Activated T-helper 2 cell treated with anti-CD3 and anti-CD28 coated beads, Interferon-gamma antibody, Interleukin-2, Interleukin-4, amounts not matched to agents 10 μg/mL and 5 μg/mL and 100 μg/mL, durations not matched to agents 14 hours and 24 hours and 36 hours (primary cell): ENCODE measurements at regions not wholly inside any gene's neighbourhood (a gene's known extent, or its start where the extent isn't known, plus 50 kb on each side); places are given as distances from the start of the nearest gene placed in this dataset.

Experiments used
- DNase-seq: peaks from one replicate; pipeline ENCODE4 v3.0.0; 2021; ENCODE audit warnings: low spot score
- H3K27ac Mint-ChIP-seq: one replicate; pipeline ENCODE4 v1.8.0; 2021; ENCODE audit warnings: mixed read lengths
- H3K27me3 Mint-ChIP-seq: one replicate; pipeline ENCODE4 v1.8.0; 2021; ENCODE audit warnings: low read depth, mixed read lengths
- H3K36me3 Mint-ChIP-seq: one replicate; pipeline ENCODE4 v1.8.0; 2021; ENCODE audit warnings: low read depth, mixed read lengths
- H3K4me1 Mint-ChIP-seq: one replicate; pipeline ENCODE4 v1.8.0; 2021; ENCODE audit warnings: low read depth, mixed read lengths
- H3K4me3 Mint-ChIP-seq: one replicate; pipeline ENCODE4 v1.8.0; 2021; ENCODE audit warnings: low read depth, mild to moderate bottlenecking, moderate library complexity, mixed read lengths
- H3K9me3 Mint-ChIP-seq: one replicate; pipeline ENCODE4 v1.8.0; 2021; ENCODE audit warnings: mixed read lengths
- intact Hi-C: fragments of 100-400 bp; cut with micrococcal nuclease; formaldehyde crosslinking; loops from one replicate; pipeline ENCODE4 v1.15.1; 2023

DNA sequence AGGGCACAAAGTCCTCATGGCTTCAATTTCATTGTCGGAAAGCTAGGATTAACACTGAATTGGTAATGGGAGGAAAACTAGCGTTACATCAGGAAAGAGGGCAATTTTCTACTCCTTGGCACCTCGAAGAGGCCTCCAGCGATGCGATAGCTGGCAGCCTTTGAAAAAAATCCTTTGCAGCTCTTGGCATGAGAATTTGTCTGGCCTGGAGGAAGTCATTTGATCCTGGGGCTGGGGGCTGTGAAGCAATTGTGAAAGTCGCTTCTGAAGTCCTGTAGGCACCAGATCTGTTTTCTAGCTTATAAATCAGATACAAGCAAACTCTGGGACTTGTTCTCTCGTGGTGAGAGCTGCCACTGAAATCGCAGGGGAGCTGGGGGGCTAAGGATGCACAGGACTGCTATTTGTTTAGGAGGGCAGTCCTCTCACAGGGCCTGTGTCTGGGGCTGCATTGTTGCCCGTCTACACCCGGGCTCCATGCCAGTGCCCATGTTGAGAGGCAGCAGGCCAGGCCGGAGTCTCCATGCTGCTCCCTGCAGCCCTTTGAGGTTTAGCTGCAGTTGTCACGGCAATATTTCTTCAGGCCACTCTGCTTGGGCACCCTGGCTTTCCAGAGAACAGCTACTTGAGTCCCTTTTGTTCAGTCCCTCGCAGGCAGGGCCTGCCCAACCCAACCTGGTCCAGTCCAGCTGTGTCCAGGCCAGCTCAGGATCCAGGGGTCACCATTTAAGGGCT, 206.8 kb upstream of the LYZL1 start:
- Mint-ChIP-seq H3K36me3 (no peaks in the 10 kb centered on the region), H3K9me3 (no peaks in the 10 kb centered on the region)

DNA sequence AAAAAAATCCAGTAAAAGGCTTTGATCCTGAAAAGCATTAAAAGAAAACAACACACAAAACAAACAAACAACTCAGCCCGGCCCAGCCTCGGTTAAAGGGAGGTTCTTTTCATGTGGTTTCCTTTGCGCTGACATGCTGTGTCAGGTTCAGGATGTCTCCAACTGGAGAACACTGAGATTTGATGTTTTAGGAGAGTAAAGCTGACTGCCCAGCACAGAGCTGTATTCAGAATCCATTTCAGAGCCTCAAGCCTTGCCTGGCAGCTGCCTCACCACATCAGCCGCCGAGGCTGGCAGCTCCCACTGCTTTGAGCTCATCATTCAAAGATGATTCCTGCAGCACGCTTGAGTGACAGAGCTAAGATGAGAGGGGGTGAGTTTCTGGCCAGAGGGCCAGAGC, 205.8 kb upstream of the LYZL1 start:
- Mint-ChIP-seq H3K4me3 (no peak overlapping the region), H3K36me3 (no peaks in the 10 kb centered on the region), H3K27ac (no peak overlapping the region), H3K9me3 (no peaks in the 10 kb centered on the region), H3K4me1 (no peaks in the 10 kb centered on the region), H3K27me3 (no peaks in the 10 kb centered on the region)
- no peak for DNase-seq
- intact Hi-C loops, result no loop called here

More for the DNA sequence above, 206.8 kb upstream of the LYZL1 start:
- no peak overlapping the region for H3K27ac Mint-ChIP-seq
- H3K4me3 Mint-ChIP-seq, result no peak overlapping the region
- intact Hi-C loops, result no loop called here
- H3K4me1 Mint-ChIP-seq, result no peaks in the 10 kb centered on the region
- H3K27me3 Mint-ChIP-seq, result no peaks in the 10 kb centered on the region
- no peak for DNase-seq

DNA sequence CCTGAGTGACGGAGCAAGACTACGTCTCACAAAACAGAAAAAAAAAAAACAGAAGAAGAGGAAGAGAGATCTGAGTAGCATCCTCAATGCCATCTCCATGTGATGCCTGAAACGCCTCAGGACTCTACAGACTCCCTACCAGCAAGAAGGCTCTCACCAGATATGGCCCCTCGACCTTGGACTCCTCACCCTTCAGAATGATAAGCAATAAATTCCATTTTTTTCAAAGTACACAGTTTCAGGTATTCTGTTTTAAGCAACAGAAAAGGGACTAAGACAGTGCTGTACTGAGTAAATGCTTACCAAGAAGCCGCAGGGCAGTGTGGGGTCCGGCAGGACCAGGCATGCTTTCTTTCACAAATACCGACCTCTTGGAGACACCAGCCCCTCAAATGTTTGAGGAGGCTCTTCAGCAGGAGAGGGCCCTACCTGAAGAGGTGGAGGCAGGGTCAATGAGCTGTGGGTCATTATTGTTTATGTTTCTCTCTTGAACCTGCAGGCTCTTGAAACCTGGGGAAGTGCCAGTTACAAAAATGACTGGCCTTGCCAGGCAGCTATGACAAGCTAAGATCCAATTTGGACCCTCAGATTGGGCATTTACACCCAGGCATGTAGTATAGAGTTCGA, 204.1 kb upstream of the LYZL1 start:
- intact Hi-C loops, result no loop called here
- no peak overlapping the region for H3K4me3 Mint-ChIP-seq
- no peak for DNase-seq
- H3K27ac Mint-ChIP-seq, result no peak overlapping the region
- H3K4me1 Mint-ChIP-seq, result no peaks in the 10 kb centered on the region
- no peaks in the 10 kb centered on the region for H3K27me3 Mint-ChIP-seq
- H3K9me3 Mint-ChIP-seq, result no peaks in the 10 kb centered on the region
- no peaks in the 10 kb centered on the region for H3K36me3 Mint-ChIP-seq

DNA sequence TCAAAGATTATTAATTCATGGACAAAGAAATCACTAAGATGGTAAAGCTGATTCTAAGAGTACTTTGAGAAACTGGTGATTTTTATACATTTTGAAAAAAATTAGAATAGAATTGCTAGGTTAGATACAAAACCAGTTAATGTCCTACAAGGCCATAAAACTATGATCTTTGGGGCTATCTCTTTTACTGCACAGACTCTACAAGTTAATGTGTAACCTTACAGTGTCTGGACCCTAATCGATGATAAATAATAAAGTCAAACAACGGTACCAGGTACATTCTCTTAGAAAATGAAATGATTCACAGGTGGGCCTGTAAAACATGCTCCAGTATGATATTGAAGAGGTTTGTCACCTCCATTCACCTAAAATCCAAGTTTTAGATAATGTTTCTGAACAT, 199.8 kb upstream of the LYZL1 start:
- no peak for DNase-seq
- H3K9me3 Mint-ChIP-seq, result no peaks in the 10 kb centered on the region
- intact Hi-C loops, result no loop called here
- H3K4me3 Mint-ChIP-seq, result no peak overlapping the region
- H3K36me3 Mint-ChIP-seq, result no peaks in the 10 kb centered on the region
- H3K27ac Mint-ChIP-seq, result no peak overlapping the region
- H3K4me1 Mint-ChIP-seq, result no peaks in the 10 kb centered on the region
- no peaks in the 10 kb centered on the region for H3K27me3 Mint-ChIP-seq

DNA sequence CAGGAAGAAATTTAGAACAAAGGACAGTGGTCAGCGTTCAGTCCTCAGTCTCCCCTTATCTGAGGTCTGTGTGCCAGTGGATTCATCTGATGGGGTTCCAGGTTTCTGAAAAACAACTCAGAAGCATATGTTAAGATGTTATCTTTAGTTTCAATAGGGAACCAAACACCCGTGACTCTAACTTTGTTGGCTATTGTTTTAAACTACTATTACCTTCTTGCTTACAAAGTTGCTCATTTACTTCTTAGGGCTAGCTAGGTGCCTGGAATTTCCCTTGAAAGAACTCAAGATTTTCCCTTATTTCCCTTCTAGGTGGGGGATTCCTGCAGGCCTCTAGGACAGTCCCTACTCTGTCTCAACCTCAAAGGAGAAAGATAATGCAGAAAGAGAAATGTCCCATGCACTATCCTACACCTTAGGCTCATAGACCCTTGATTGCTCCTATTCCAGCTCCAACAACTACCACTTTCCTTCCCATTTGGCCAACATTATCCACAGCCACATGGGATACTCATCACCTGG, 192.5 kb upstream of the LYZL1 start:
- no peak overlapping the region for H3K4me3 Mint-ChIP-seq
- no peak overlapping the region for H3K27ac Mint-ChIP-seq
- no peaks in the 10 kb centered on the region for H3K36me3 Mint-ChIP-seq
- no peak for DNase-seq
- intact Hi-C loops, result no loop called here
- no peaks in the 10 kb centered on the region for H3K9me3 Mint-ChIP-seq
- no peaks in the 10 kb centered on the region for H3K4me1 Mint-ChIP-seq
- H3K27me3 Mint-ChIP-seq, result no peaks in the 10 kb centered on the region

DNA sequence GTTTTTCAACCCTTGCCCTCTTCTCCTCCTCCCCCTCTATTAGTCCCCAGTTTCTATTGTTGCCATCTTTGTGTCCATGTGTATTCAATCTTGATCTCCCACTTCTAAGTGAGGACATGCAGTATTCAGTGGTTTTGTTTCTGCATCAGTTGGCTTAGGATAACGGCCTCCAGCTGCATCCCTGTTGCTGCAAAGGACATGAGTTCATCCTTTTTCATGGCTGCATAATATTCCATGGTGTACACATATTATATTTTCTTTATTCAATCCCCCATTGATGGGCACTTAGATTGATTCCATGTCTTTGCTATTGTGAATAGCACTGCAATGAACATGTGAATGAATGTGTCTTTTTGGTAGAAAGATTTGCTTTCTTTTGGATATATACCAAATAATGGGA, 190.4 kb upstream of the LYZL1 start:
- H3K4me1 Mint-ChIP-seq, result no peaks in the 10 kb centered on the region
- H3K27me3 Mint-ChIP-seq, result no peaks in the 10 kb centered on the region
- no peak for DNase-seq
- H3K4me3 Mint-ChIP-seq, result no peak overlapping the region
- no peak overlapping the region for H3K27ac Mint-ChIP-seq
- intact Hi-C loops, result no loop called here
- no peaks in the 10 kb centered on the region for H3K9me3 Mint-ChIP-seq
- no peaks in the 10 kb centered on the region for H3K36me3 Mint-ChIP-seq

DNA sequence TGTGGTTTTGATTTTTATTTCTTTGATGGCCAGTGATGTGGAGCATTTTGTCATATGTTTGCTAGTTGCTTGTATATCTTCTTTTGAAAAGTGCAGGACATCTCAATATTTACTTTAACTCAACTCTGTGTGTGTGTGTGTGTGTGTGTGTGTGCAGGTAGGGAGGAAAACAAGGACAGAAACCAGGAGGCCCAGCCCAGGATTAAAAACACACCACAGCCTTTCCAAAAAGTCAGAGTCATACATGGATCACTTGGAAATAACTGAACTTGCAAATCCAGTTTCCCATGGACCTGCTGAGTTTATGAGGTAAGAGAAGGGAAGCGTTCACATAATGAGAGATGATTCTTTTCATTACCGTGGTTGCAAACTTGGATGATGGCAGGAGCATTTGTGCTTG, 189.9 kb upstream of the LYZL1 start:
- H3K4me3 Mint-ChIP-seq, result no peak overlapping the region
- no peaks in the 10 kb centered on the region for H3K9me3 Mint-ChIP-seq
- no peaks in the 10 kb centered on the region for H3K27me3 Mint-ChIP-seq
- no peaks in the 10 kb centered on the region for H3K36me3 Mint-ChIP-seq
- no peaks in the 10 kb centered on the region for H3K4me1 Mint-ChIP-seq
- intact Hi-C loops, result no loop called here
- H3K27ac Mint-ChIP-seq, result no peak overlapping the region
- DNase-seq, result no peak

DNA sequence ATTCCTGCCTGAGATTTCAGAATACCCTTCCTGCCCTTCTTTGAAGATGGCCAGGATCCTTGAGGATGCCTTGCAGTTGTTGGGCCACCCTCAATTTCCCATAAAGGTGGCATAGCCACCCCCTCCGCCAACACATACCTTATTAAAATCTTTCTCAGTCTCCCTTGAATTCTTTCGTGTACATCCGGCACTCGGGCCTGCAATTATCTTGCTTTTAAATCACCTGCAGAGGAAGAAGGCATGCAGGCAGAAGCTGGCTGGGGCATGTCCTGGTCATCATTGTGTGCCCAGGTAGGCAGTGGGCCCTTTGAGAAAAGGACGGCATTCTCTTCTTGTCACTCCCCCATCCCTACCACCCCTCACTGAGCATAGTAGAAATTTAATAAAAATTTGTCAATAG, 189.5 kb upstream of the LYZL1 start:
- intact Hi-C loops, result no loop called here
- Mint-ChIP-seq H3K27ac (no peak overlapping the region), H3K4me1 (no peaks in the 10 kb centered on the region), H3K36me3 (no peaks in the 10 kb centered on the region), H3K27me3 (no peaks in the 10 kb centered on the region), H3K4me3 (no peak overlapping the region), H3K9me3 (no peaks in the 10 kb centered on the region)
- DNase-seq, result no peak

DNA sequence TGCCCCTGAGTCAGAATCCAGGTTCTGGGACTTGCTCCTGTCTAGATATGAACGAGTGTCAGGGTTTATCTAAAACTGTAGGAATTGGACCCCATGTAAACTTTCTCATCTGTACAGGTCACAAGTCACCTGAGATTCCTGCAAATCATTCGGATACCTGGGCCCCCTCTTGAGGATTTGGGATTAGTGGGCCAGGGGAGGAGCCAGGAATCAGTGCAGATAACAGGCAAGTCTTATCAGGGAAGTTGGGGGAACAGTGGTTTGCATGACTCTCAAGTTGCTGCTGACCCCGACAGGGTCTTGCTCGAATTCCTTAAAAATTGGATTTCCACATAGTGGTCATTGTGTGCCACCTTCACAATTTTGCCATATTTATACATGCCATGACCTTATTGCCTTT, 188.4 kb upstream of the LYZL1 start:
- no peaks in the 10 kb centered on the region for H3K36me3 Mint-ChIP-seq
- no peaks in the 10 kb centered on the region for H3K9me3 Mint-ChIP-seq
- H3K27me3 Mint-ChIP-seq, result no peaks in the 10 kb centered on the region
- intact Hi-C loops, result no loop called here
- no peak overlapping the region for H3K27ac Mint-ChIP-seq
- DNase-seq, result no peak
- H3K4me1 Mint-ChIP-seq, result no peaks in the 10 kb centered on the region
- H3K4me3 Mint-ChIP-seq, result no peak overlapping the region

DNA sequence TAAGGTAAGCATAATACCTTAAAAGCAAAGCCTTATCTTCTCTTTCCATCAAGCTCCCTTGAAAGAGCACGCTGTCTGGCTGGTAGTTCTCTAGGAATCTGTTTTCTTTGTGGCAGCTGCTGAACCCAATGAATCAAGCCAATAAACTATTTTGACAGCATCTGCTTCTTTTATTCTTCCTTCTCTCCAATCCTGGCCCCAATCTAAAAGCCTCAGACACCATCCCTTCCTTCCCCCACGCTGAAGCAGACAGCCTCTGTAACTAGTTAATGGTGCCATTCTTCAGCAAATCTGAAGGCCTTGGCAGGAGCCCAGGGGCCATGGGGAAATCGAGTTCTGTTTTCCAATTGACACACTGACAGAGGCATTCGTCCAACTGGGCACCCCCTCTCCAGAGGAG, 186.6 kb upstream of the LYZL1 start:
- Mint-ChIP-seq H3K27ac (no peak overlapping the region), H3K27me3 (no peaks in the 10 kb centered on the region), H3K4me1 (no peaks in the 10 kb centered on the region), H3K36me3 (no peaks in the 10 kb centered on the region), H3K4me3 (no peak overlapping the region), H3K9me3 (no peaks in the 10 kb centered on the region)
- intact Hi-C loops, result no loop called here
- no peak for DNase-seq

DNA sequence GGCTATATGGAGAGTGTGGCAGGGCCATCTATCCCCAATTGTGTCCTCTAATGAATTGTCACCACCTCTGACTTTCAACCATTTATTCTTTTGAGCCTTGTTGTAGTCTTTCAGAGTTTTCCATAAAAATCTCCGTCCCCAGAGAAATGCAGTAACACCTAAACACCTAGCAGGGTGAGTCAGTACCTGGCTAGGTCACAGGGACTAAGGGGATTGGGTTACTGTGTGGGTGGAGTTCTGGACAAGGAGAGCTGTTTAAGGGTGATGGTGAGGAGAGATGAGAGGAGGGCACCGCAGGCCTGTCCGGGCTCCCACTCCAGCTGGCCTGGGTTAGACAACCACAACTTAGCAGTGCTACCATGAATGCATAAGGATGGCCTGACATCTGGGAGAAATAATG, 186.2 kb upstream of the LYZL1 start:
- intact Hi-C loops, result no loop called here
- Mint-ChIP-seq H3K36me3 (no peaks in the 10 kb centered on the region), H3K9me3 (no peaks in the 10 kb centered on the region), H3K27me3 (no peaks in the 10 kb centered on the region), H3K4me1 (no peaks in the 10 kb centered on the region), H3K27ac (no peak overlapping the region), H3K4me3 (no peak overlapping the region)
- DNase-seq, result no peak

DNA sequence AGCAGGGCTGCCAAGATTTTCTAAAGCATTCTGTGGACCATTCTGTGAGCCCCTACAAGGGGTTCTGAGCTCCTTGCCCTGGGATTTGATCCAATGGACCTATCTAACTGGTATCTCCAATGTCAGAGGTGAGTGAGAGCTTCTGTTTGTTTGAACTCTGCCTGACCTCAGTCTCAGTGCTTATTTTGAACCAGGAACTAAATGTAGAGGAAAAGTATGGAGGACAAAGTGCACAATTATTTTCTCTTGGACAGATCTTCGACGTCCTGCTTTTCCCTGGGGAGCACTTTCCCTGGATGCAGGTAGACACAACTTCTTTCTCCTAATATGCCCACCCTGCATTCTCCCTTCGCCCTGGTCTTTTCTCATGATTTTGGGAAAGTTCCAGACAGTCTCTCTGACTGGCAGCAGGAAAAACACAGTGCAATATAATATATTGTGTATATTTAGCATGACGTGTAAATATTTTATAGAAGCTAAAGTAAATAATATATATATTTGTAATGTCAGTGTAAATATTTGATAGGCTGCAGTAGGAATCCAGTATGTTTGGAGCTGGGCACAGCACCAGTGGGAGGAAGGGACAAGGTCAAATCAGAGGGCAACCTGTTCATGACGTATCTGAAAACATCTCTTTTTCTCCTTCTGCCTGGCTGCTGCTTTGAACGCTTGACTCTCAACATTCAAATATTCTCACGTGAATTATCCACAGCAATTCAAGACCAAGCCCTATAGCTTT, 184.0 kb upstream of the LYZL1 start:
- no peak for DNase-seq
- intact Hi-C loops, result no loop called here
- Mint-ChIP-seq H3K4me1 (no peaks in the 10 kb centered on the region), H3K36me3 (no peaks in the 10 kb centered on the region), H3K4me3 (no peak overlapping the region), H3K27ac (no peak overlapping the region), H3K27me3 (no peaks in the 10 kb centered on the region), H3K9me3 (no peaks in the 10 kb centered on the region)

DNA sequence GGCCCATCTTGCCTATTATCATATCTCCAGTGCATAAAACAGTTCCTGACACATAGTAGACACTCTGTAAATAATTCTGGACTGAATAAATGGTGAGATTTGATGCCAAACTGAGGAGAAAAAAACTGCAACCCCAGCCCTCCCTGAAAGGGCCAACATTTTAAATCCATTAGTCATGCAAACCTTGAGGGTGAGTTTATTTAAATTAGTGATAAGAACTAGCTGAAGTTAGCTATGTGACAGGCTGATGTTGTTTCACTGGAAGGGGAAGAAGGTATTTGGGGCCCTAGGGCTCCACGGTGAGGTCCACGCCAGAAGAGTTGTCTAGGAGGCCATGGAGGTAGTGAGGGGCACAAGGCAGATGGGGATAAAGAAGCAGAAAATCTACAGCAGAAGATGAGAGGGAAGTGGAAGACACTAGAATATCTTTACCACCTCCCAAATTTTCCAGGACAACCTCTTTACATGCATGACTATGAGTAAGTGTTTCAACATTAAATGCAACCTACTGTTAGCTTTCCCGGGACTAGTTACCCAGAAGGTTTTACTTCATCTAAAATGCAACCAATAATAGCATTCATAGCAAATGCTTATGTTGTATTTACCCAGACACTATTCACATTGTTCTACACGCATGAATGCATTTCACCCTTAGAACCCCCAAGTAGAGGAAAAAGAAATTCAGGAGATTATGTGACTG, 183.2 kb upstream of the LYZL1 start:
- Mint-ChIP-seq H3K27ac (no peak overlapping the region), H3K4me3 (no peak overlapping the region), H3K27me3 (no peaks in the 10 kb centered on the region), H3K4me1 (no peaks in the 10 kb centered on the region), H3K9me3 (no peaks in the 10 kb centered on the region), H3K36me3 (no peaks in the 10 kb centered on the region)
- intact Hi-C loops, result no loop called here
- no peak for DNase-seq
